IPS-NIHi11 (cell line): ENCODE measurements at regions not wholly inside any gene's neighbourhood (a gene's known extent, or its start where the extent isn't known, plus 50 kb on each side); places are given as distances from the start of the nearest gene placed in this dataset.
"Not testable (repeated sequence)": the region's sequence is repeated elsewhere in the genome, so short reads cannot be mapped to it uniquely, and the experiment has no call there.

ENCODE experiments used
- DNase-seq: peaks from one replicate; pipeline ENCODE4 v3.0.0; 2012; ENCODE audit warnings: mixed read lengths, low spot score

DNA sequence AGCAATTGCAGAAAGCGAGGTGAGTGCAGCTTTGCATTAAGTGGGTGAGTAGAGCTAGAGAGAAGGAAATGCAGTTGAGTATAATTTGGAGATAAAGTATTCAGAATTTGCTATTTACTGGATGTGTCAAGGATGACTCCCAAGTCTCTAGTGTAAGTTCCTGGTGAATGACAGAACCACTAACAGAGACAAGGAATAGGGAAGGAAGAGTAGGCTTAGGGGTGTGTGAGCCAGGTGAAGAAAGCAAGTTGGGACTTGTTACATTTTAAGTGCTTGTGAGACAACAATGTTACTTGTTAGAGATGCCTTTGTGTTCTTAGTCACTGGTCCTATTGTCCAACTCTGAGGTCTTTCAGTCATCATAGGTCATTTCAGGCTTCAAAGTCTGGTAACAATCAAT lies 70.8 kb downstream of the TBC1D26 start:
- DNase-seq, result not testable (repeated sequence)

DNA sequence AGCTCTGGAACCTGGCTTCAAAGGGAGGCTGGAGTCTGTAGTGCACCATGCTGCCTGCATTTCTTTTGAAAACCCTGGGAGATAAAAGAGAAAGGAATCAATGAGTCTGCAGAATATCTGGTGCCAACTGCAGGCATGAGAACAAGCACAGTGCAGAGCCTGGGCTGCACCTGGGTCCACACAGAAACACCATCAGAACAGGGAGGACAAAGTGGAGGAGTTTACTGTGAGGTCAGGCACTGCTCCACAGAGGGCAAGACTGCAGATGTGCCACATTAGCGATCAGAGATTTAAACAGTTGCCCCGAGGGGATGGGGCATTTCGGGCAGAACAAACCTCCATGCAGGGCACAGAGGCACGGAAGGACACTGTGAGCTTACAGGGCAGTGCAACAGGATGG lies 74.7 kb downstream of the TBC1D26 start:
- DNase-seq, result not testable (repeated sequence)

DNA sequence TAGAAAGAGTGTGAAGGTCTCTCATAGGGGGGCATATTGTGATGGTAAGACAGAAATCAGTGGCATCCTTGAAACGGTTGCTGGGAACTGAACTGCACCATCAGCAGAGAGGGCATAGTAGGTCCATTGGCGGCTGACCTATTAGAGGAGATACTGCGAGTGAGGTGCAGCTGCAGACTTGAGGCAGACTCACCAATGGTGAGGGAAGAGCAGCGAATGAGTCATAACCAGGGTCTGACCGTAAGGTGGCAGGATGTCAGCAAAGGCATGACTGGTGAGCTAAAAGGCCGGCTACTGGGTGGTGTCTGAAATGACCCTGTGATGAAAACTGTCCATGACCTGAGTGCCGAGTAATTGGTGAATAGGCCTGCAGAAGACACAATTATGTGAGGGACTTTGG lies 81.3 kb downstream of the TBC1D26 start:
- DNase-seq, result not testable (repeated sequence)

DNA sequence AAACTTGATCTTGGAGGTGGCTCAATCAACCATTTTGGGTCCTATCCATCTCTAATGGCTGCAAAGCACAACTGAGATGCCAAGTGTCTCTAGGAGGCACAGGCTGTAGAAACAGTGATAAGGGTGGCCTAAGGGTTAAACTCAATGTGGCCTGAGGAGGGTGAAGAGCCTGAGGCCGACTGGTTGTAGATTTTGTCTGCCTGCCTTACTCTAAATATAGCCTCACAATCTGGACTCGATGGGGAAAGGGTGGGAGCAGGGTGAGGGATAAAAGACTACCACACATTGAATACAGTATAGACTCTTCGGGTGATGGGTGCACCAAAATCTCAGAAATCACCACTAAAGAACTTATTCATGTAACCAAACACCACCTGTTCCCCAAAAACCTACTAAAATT lies 81.9 kb downstream of the TBC1D26 start:
- DNase-seq, result not testable (repeated sequence)

DNA sequence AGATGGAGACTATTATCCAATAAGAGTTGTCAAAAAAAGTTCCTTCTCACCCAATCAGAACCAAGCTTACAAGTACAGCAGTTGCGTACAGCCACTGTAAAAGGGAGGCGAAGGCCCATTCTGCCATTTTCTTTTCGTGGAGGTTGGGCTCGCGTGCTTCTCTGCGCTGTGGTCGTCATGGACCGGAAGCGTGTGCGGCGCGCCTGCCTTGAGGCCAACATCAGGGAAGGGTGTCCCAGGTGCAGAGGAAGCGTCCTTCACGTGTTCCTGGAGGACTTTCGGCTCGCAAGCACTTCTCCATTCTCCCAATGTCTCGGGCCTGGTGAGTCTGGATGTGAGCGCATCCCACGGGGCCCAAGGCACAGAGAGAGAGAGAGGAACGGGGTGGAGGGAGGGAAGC lies 85.8 kb downstream of the TBC1D26 start:
- DNase-seq, result not testable (repeated sequence)

DNA sequence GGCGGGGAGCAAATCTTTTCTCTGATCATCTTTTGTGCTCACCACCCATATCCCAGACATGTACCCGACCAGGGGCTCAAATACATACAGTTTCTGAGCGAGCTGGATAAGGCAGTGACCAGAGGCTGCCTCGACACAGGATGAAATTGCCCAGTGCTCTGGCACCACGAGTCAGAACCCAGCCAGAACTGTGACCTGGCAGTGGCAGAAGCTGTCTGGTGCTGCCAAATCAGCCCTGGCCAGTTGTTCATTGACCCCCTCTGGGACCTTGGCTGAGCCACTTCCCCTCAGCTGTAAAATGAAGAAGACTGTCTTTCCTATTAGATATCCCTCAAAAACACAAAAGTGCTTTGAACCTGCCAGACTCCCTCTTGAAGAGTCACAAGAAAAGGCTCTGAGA lies 90.2 kb downstream of the TBC1D26 start:
- not testable (repeated sequence) for DNase-seq

DNA sequence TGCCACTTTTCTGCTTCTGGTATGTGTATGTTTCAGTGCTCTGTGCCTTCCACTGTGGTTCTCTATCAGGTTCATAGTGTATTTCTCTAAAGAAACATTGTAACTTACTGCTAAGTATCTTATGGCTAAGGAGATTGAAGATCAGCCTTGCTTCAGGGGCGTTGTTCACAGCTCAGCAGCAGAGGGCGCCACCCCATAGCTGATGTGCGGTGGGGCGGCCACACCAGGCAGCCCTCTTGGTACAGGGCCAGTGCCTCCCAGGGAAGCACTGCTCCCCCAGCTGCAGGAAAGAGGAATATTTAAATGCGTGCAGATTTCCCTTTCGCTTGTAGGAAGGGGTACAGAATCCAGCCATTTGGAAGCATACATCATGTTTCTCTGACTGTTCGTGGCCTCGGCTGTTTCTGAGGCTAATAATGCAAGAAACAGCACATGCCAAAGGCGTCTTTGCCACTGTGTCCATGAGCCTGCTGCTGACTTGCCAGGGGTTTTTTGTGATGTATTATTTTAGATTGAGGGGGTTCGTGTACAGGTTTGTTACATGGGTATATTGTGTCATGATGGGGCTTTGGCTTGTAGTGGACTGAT lies 96.7 kb downstream of the TBC1D26 start:
- DNase-seq, result peak; percentile 28

DNA sequence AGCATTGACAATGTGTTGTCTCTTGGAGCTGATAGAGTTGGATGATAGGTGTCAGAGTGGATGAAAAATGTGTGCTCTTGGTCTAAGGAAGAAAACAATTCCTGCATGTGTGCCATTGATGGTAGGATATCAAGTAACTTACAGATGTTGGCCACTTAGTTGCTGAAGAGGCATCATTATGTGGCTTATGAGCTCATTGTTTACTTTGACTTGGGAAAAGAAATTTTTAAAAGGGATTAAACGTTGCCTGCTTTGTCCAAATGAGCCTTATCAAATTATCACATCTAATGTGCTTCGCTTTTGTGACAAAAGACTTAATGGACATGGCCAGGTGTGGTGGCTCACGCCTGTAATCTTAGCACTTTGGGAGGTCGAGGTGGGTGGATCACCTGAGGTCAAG lies 98.1 kb downstream of the TBC1D26 start:
- DNase-seq, result not testable (repeated sequence)

DNA sequence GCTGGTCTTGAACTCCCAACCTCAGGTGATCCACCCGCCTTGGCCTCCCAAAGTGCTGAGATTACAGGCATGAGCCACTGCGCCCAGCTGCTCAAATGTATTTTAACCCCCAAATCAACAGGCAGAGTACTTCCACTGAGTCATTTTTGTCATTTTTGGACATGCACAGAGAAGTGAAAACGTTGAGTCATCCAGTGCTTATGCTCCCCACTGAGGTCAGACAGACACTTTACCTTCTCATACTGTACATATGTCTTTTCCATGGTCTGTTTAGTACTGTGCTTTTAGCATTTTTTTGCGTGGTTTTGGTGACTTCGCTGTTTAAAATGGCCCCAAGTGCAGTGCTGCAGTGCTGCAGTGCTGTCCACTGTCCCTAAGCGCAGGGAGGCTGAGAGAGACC lies 99.1 kb downstream of the TBC1D26 start:
- not testable (repeated sequence) for DNase-seq

DNA sequence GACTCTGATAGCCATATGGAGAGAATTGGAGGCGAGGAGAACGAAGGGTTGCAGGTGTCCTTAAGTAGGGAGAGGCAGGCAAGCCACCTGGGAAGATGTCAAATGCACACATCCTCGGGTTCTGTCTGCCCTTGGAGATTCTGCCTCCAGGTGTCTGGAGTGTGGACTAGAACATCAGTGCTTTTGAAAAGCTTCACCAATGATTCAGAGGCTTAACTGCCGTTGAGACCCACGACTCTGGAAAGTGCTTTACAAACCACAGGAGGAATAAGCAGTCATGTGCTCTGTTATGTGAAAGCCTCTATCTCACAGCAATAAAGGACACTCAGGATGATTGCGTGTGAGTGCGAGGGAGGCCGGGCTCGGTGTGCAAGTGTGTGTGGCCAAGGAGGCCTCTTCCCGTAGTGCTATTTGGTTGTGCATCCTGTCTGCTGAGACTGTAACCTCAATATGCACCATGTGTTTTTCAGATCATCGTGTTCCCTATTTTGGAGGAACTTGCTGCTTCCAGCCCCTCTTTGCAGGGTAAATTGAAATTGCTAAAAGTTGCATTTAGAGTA lies 100.9 kb downstream of the TBC1D26 start:
- not testable (repeated sequence) for DNase-seq

DNA sequence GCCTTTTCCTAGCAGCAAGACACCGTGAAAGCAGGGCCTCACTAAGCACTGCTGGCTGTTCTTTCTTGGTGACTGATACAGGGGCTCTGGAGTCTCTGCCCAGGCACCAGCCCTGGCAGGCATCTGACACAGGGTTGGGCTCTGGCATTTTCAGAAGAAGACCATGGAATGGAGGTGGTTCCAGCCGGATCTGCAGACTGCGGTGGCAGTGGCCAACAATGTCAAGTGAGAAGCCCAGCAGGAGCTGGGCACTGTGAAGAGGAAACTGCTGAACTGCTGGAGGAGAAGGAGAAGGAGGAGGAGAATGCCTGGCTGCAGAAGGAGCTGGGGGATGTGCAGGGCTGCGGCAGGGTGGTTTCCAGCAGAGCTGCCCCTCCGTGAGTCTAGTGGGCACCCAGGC lies 101.8 kb downstream of the TBC1D26 start:
- not testable (repeated sequence) for DNase-seq

DNA sequence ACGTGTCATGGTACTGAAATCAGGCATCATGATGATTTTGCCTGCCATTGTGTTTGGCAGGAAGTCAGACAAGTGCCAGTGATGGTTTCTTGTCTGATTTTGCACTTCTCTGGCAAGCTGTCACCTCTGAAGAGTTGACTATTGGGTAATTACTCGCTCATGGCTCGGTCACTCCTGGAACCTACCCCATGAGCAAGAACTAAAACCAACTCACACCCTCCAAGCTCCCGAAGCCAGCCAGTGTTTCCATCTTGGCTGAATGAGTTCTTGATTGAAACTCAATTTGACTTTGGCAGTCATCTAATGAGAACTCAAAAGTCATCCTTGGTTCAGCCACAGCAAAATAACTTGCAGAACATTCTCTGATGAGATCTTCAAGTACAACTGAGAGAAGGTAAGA lies 103.4 kb downstream of the TBC1D26 start:
- DNase-seq, result not testable (repeated sequence)

DNA sequence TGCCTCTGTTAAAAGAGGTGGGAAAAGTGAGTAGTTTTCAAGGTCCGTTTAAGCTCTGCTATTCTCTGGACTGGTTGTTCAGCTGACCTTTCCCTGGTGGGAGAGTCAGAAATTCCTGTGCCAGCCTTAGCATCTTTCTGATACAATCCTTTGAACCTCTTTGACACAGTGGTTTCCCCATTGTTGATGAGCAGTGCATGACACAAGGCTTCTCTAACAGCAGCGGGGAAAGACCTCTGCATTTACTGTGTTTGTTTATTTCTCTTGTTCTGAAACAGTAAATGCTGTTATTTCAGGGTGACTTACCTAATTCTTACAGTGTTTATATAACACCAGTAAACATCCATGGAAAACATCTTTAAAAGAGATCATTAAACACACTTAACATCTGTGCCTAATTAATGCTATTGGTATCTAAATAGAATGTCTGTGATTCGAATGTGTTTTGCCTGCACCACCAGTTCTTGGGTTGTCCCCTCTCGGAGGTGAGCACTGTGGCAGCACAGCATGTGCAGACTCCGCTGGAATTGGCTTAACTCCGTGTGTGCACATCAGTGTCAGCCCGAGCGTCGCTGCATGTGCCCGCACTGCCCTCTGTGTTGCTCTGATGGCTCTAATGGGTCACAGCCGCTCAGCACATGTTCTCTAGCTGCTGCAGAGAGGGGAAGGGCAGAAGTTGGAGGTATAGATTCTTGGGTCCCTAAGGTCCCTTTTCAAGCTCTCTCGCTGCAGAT lies 104.3 kb downstream of the TBC1D26 start:
- DNase-seq, result not testable (repeated sequence)

DNA sequence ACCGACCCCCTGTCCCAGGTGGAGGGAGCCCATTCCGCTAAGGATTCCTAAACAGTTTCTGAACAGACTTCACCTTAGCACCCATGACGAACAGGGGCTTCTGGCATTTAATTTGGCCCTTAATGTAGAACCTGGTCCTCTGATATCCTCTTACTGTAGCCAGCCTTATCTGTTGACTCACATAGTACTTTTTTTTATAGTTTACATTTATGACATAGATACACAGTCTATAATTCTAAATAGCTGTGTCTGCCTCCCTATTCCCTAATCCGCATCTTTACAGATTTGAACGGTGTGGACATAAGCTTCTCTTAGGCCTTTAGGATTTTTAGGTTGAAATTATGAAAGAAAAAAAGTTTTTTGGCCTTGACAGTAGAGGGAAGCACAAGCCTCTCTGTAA lies 104.9 kb downstream of the TBC1D26 start:
- DNase-seq, result not testable (repeated sequence)

DNA sequence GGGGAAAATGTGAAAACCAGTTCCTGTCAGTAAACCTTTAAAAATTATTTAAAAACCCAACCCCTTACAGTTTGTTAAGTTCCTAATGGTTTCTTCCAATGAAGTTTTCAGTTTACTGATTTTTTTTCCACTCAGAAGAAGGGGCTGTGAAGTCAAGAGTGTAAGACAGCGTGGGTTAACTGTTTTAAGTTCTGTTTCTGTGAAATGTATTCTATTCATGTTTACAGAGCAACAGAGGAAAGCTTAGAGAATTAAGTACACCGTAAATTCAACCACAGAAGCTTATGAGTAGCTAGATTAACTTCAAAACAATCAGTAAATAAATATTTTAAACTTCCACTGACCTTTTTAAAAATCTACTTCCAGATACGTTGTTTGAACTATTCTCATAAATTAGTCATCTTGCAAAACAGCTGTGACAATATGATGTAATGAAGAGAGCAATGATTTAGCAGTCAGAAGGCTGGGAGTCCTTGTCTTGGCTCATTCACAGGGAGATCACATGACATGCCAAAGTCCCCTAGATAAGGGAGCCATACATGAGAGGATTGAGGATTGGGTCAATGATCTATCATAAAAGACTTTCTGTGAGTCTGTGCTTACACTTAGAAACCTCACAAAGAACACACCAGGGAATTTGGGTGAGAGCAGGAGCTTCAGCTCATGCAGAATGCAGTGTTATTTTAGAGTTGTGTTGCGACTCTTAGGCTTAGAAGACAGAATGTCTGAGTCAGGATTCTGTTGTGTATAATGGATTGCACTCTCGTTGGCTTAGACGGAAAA lies 97.3 kb upstream of the ADORA2B start:
- not testable (repeated sequence) for DNase-seq

DNA sequence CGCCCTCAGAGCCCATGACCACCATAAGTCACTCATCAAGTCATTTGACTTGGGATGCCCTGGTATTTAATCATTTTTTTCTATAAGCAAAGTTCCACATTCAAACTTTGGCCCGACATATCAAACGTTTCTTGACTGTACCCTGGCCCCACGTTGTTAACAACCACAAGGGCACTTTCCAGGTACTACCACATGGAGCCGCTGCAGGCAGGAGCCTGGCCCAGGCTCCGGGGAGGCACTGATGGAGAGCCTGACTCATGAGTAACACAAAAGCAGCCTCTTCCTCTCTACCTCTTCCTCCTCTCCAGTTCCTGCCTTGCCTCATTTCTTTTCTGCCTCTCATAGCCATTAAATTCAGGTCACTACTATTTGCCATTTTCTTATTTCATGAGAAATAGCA lies 95.9 kb upstream of the ADORA2B start:
- DNase-seq, result peak; percentile 32

DNA sequence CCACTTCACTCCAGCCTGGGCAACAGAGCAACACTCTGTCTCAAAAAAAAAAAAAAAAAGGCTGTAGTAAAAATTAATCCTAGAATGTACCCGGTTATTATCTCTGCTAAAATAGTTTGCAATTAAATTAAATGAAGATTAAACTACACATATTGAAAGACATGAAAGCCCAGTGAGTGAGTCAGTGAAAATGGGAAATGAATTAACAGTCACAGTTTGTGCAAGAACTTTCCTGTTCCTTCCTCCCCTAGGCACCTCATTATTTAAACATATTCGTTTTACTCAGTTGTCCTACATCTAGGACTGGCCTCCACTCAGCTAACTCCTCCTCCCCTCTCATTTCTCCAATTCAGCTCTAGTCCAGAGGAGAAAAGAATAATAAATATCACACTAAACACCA lies 94.9 kb upstream of the ADORA2B start:
- not testable (repeated sequence) for DNase-seq

DNA sequence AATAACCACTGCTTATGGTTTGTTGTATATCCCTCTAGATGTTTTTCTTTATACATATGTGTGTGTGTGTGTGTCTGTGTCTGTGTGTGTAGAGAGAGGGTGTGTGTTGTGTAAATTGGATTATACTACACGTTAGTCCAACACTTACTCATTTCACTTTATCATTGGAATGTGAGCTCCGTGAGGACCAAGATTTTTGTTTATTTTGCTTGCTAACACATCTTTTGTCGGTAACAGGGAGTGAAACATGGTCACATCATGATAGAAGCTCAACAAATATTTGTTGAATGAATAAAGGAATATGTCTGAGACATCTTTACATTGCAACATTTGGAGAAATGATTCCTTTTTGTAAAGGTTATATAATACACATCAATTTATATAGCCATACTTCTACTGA lies 94.2 kb upstream of the ADORA2B start:
- not testable (repeated sequence) for DNase-seq

DNA sequence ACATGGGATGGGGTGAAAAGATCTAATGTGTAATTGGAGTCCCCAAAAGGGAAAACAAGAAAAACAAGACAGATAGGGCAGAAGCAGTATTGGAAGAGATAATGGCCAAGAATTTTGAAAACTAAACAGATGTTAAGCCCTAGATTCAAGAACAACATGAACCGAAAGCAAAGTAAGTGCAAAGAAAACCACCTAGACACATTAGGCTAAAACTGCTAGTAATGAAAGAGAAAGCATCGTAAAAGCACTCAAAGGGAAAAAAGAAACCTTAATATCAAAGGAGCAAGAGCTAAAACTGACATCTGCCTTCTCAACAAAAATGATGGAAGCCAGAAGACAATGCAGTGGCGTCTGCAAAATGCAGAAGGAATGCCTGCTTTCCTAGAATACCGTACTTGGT lies 92.1 kb upstream of the ADORA2B start:
- not testable (repeated sequence) for DNase-seq

DNA sequence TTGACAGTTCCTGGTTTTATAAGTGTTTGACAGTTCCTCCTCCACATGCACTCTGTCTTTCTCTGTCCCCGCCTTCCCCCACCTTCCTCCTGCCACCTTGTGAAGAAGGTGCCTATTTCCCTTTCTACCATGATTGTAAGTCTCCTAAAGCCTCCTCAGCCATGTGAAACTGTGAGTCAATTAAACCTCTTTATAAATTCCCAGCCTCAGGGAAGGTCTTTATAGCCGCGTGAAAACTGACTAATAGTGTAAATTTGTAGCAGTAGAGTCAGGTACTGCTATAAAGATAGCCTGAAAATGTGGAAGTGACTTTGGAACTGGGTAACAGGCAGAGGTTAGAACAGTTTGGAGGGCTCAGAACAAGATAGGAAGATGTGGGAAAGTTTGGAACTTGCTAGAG lies 88.7 kb upstream of the ADORA2B start:
- DNase-seq, result not testable (repeated sequence)

DNA sequence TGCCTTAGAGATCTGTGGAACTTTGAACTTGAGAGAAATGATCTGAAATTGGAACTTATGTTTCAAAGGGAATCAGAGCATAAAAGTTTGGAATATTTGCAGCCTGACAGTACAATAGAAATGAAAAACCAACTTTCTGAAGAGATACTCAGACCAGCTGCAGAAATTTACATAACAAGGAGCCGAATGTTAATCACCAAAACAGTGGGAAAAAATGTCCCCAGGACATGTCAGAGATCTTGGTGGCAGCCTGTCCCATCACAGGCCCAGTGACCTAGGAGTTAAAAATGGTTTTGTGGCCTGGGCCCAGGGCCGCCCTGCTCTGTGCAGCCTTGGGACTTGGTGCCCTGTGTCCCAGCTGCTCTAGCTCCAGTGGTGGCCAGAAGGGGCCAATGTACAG lies 88.2 kb upstream of the ADORA2B start:
- DNase-seq, result not testable (repeated sequence)

DNA sequence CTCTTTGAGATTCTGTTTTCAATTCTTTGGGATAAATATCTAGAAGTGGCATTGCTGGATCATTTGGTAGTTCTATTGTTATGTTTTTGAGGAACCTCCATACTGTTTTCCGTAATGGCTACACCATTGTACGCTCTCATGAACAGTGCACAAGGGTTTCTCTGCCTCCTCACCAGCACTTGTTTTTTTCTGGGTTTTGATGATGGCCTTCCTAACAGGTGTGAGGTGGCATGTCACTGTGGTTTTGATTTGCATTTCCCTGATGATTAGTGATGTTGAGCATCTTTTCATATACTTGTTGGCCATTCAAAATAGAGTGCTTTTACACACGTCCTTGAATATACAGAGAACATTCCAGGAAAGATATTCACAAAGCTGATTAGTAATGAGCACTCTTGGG lies 86.8 kb upstream of the ADORA2B start:
- DNase-seq, result not testable (repeated sequence)

DNA sequence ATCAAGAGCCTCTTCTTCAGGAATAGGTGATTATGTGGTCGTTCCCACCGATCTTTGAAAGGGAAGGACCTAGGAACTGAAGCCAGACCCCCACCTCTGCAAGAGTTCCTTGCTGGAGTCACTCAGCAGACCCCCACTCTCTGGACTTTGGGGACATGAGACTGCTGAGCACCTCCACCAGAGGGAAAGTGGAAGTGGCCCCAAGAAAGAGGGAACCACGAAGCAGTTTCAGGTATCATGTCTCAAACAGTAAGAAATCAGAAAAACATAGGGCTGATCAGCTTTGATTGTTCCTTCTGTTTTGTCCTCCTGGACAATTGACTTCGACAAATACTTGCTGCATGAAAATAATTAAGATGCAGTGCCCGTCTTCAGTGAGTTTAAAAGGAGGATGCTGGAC lies 84.2 kb upstream of the ADORA2B start:
- not testable (repeated sequence) for DNase-seq
